ENCODE measurements at regions not wholly inside any gene's neighbourhood (a gene's known extent, or its start where the extent isn't known, plus 50 kb on each side); places are given as distances from the start of the nearest gene placed in this dataset.

- TF ChIP-seq TAF1 (IDR thresholded peaks at IDR 0.05; ENCODE audit: low read depth, low read length) (no peak), SPI1 (IDR thresholded peaks at IDR 0.05; ENCODE audit: low read depth, low read length) (no peak), POLR2A (IDR thresholded peaks at IDR 0.05; ENCODE audit: low read depth, low read length) (no peak), POLR2AphosphoS5 (IDR thresholded peaks at IDR 0.05; ENCODE audit: low read depth, low read length) (no peak)
Measured at GRCh38 chr9:18136354-18136994, 337.5 kb upstream of the ADAMTSL1 start.
